WTC11 (cell line): ENCODE measurements at regions not wholly inside any gene's neighbourhood (a gene's known extent, or its start where the extent isn't known, plus 50 kb on each side); places are given as distances from the start of the nearest gene placed in this dataset.

Experiments
- ATAC-seq: fragments of 200-7000 bp; cut with Tn5 transposase; 2 replicates; pipeline ENCODE4 v1.10.0; 2021; ENCODE audit warnings: mild to moderate bottlenecking, moderate library complexity
- CTCF ChIA-PET: fragments of 300-600 bp; sonication (Branson Sonifier 250); formaldehyde crosslinking; loops from one replicate; lab custom pipeline; 2021; ENCODE audit warnings: antibody characterized with exemption; lab: Charles Lee
- POLR2A ChIA-PET: fragments of 350-600 bp; sonication (Branson Sonifier 250); formaldehyde crosslinking; loops from one replicate; lab custom pipeline; 2021; ENCODE audit warnings: antibody characterized with exemption; lab: Charles Lee
- DNase-seq: peaks from one replicate; pipeline ENCODE4 v3.0.0; 2021; ENCODE audit warnings: low spot score
- H3K27ac Mint-ChIP-seq: 2 replicates; pipeline ENCODE4 v1.8.0; 2021; ENCODE audit warnings: mixed read lengths
- H3K27me3 Mint-ChIP-seq: 2 replicates; pipeline ENCODE4 v1.8.0; 2021; ENCODE audit warnings: low read depth, mild to moderate bottlenecking, moderate library complexity, mixed read lengths
- H3K36me3 Mint-ChIP-seq: 2 replicates; pipeline ENCODE4 v1.8.0; 2021; ENCODE audit warnings: mixed read lengths
- H3K4me1 Mint-ChIP-seq: 2 replicates; pipeline ENCODE4 v1.8.0; 2022; ENCODE audit warnings: mixed read lengths
- H3K4me3 Mint-ChIP-seq: 2 replicates; pipeline ENCODE4 v1.8.0; 2021; ENCODE audit warnings: mild to moderate bottlenecking, moderate library complexity, mixed read lengths
- H3K9me3 Mint-ChIP-seq: 2 replicates; pipeline ENCODE4 v1.8.0; 2021; ENCODE audit warnings: mixed read lengths
- CBFB ChIP-seq: sonication (generic); formaldehyde crosslinking; IDR thresholded peaks from 2 replicates; pipeline ENCODE4 v1.8.1; 2022; ENCODE audit warnings: mild to moderate bottlenecking, low read depth, missing genetic modification reagents
- CREB1 ChIP-seq: sonication (generic); formaldehyde crosslinking; IDR thresholded peaks from 2 replicates; pipeline ENCODE4 v1.8.0; 2023; ENCODE audit warnings: mild to moderate bottlenecking, missing genetic modification reagents
- ETV6 ChIP-seq: sonication (generic); formaldehyde crosslinking; IDR thresholded peaks from 2 replicates; pipeline ENCODE4 v1.8.1; 2022; ENCODE audit warnings: mild to moderate bottlenecking, missing genetic modification reagents
- FOXK1 ChIP-seq: sonication (generic); formaldehyde crosslinking; IDR thresholded peaks from 2 replicates; pipeline ENCODE4 v1.8.0; 2022; ENCODE audit warnings: mild to moderate bottlenecking, moderate library complexity, missing genetic modification reagents
- KAT7 ChIP-seq: sonication (generic); formaldehyde crosslinking; IDR thresholded peaks from 2 replicates; pipeline ENCODE4 v1.8.1; 2023; ENCODE audit warnings: missing genetic modification reagents, mild to moderate bottlenecking, borderline replicate concordance
- MYBL2 ChIP-seq: sonication (generic); formaldehyde crosslinking; IDR thresholded peaks from 2 replicates; pipeline ENCODE4 v1.8.1; 2023; ENCODE audit warnings: mild to moderate bottlenecking, moderate library complexity, missing genetic modification reagents
- NR2C2 ChIP-seq: sonication (generic); formaldehyde crosslinking; IDR thresholded peaks from 2 replicates; pipeline ENCODE4 v1.8.0; 2022; ENCODE audit warnings: mild to moderate bottlenecking, missing genetic modification reagents
- SMAD3 ChIP-seq: sonication (generic); formaldehyde crosslinking; IDR thresholded peaks from 2 replicates; pipeline ENCODE4 v1.8.0; 2022; ENCODE audit warnings: missing genetic modification reagents, mild to moderate bottlenecking, borderline replicate concordance
- ZNF138 ChIP-seq: sonication (generic); formaldehyde crosslinking; conservative IDR thresholded peaks from 2 replicates; pipeline ENCODE4 v1.8.1; 2022; ENCODE audit warnings: mild to moderate bottlenecking, moderate library complexity, missing genetic modification reagents
- ZNF671 ChIP-seq: fragments of 250-450 bp; sonication (Bioruptor Pico); IDR thresholded peaks from 2 replicates; pipeline ENCODE4 v1.8.0; 2021; ENCODE audit warnings: mild to moderate bottlenecking
- TF ChIP-seq, protein P1 (sequence below): sonication (generic); formaldehyde crosslinking; IDR thresholded peaks from 2 replicates; pipeline ENCODE4 v1.8.1; 2022; ENCODE audit warnings: low read depth, mild to moderate bottlenecking, moderate library complexity, missing genetic modification reagents, borderline replicate concordance
- TF ChIP-seq, protein P2 (sequence below): sonication (generic); formaldehyde crosslinking; conservative IDR thresholded peaks from 2 replicates; pipeline ENCODE4 v1.8.1; 2022; ENCODE audit warnings: mild to moderate bottlenecking, missing genetic modification reagents
- TF ChIP-seq, protein P3 (sequence below): sonication (generic); formaldehyde crosslinking; IDR thresholded peaks from 2 replicates; pipeline ENCODE4 v1.8.0; 2022; ENCODE audit warnings: missing genetic modification reagents
- TF ChIP-seq, protein P4 (sequence below): sonication (generic); formaldehyde crosslinking; IDR thresholded peaks from 2 replicates; pipeline ENCODE4 v1.8.0; 2023; ENCODE audit warnings: mild to moderate bottlenecking, missing genetic modification reagents
- TF ChIP-seq, protein P5 (sequence below): sonication (generic); formaldehyde crosslinking; IDR thresholded peaks from 2 replicates; pipeline ENCODE4 v1.8.1; 2023; ENCODE audit warnings: mild to moderate bottlenecking, missing genetic modification reagents, moderate library complexity
- TF ChIP-seq, protein P6 (sequence below): sonication (generic); formaldehyde crosslinking; IDR thresholded peaks from 2 replicates; pipeline ENCODE4 v1.8.0; 2022; ENCODE audit warnings: mild to moderate bottlenecking, missing genetic modification reagents
- TF ChIP-seq, protein P7 (sequence below): sonication (generic); formaldehyde crosslinking; IDR thresholded peaks from 2 replicates; pipeline ENCODE4 v1.8.0; 2023; ENCODE audit warnings: missing genetic modification reagents

DNA sequence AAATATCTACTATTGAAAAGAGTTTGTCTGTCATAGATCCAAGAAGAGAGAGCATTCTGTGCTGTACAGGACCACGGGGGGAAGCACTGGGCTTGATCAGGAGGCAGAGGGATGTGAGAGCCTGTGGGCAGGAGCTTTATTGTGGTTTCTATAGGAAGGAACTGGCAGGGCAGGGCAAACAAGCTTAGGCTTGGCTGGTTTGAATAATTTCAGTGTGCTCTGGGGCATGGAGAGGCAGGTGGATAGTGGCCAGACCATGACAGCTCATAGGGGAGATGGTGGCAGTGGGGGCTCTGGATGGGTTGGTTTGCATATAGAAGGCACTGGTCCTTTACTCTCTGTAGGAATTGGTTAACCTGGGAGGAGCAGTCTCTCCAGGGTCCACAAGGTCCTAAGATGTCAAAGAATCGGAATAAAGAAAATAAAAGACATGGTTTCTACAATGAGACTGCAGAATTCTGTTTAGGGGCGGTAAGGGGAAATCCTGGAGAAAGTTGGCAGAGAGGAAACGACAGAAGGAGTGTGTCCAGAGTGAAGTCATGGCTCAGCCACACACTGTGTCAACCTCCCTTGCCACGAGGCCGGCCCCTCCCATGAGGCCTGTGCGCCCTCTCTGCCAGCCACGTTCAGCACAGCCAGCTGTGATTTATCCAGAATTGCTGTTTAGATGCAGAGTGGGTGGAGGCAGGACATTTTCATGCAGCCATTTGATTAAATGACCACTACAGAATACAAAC, 81.7 kb upstream of the PGBD5 start:
- Mint-ChIP-seq H3K27ac (no peak overlapping the region), H3K4me1 (0 out of 2 replicates have a peak, but pooled peaks cover 3% of the 10 kb centered on the region), H3K27me3 (no peaks in the 10 kb centered on the region; the same call in 1 of the 2 replicates), H3K4me3 (no peak overlapping the region), H3K36me3 (peaks cover 3% of the 10 kb centered on the region; the same call in 1 of the 2 replicates), H3K9me3 (peaks cover 9% of the 10 kb centered on the region)
- ATAC-seq (no peak), DNase-seq (no peak)
- no peak for TF ChIP-seq MYBL2 (CRISPR knock-in tag)
- TF ChIP-seq, protein P1, sequence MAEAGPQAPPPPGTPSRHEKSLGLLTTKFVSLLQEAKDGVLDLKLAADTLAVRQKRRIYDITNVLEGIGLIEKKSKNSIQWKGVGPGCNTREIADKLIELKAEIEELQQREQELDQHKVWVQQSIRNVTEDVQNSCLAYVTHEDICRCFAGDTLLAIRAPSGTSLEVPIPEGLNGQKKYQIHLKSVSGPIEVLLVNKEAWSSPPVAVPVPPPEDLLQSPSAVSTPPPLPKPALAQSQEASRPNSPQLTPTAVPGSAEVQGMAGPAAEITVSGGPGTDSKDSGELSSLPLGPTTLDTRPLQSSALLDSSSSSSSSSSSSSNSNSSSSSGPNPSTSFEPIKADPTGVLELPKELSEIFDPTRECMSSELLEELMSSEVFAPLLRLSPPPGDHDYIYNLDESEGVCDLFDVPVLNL (CRISPR knock-in tag): no peak
- ChIA-PET POLR2A (no interaction called here), CTCF (no interaction called here)

DNA sequence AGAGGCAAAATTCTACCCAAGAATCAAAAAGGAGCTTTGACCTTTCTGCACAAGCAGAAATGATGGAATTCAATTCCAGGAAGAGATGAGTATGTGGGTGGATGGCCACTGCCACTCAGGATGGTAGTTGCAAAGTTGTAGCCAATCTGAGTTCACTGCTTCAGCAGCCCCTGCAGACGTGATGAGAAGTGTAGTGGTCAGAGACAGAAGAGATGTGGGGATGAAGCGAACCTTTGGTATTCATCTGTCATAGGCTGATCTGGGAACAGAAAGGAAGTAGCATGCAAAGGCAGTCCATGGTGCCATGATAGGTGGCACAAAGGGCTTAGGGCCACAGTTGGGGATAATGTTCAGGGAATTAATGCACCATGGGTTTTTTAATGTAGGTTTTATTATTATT, 81.1 kb upstream of the PGBD5 start:
- H3K27ac Mint-ChIP-seq: no peak overlapping the region
- H3K36me3 Mint-ChIP-seq: peaks cover 3% of the 10 kb centered on the region; the same call in 1 of the 2 replicates
- CTCF ChIA-PET: no interaction called here
- H3K4me3 Mint-ChIP-seq: no peak overlapping the region
- H3K9me3 Mint-ChIP-seq: peaks cover 9% of the 10 kb centered on the region
- 0 out of 2 replicates have a peak, but pooled peaks cover 3% of the 10 kb centered on the region for H3K4me1 Mint-ChIP-seq
- ATAC-seq (no peak), DNase-seq (no peak)
- no peaks in the 10 kb centered on the region; the same call in 1 of the 2 replicates for H3K27me3 Mint-ChIP-seq
- POLR2A ChIA-PET: interaction anchor here (0.6 kb wide), 1 partner anchor 202 kb away, joined by 6 read pairs; no protein-coding TSS in a partner anchor
- TF ChIP-seq, protein P2, sequence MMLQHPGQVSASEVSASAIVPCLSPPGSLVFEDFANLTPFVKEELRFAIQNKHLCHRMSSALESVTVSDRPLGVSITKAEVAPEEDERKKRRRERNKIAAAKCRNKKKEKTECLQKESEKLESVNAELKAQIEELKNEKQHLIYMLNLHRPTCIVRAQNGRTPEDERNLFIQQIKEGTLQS (CRISPR knock-in tag): no peak
- TF ChIP-seq, protein P3, sequence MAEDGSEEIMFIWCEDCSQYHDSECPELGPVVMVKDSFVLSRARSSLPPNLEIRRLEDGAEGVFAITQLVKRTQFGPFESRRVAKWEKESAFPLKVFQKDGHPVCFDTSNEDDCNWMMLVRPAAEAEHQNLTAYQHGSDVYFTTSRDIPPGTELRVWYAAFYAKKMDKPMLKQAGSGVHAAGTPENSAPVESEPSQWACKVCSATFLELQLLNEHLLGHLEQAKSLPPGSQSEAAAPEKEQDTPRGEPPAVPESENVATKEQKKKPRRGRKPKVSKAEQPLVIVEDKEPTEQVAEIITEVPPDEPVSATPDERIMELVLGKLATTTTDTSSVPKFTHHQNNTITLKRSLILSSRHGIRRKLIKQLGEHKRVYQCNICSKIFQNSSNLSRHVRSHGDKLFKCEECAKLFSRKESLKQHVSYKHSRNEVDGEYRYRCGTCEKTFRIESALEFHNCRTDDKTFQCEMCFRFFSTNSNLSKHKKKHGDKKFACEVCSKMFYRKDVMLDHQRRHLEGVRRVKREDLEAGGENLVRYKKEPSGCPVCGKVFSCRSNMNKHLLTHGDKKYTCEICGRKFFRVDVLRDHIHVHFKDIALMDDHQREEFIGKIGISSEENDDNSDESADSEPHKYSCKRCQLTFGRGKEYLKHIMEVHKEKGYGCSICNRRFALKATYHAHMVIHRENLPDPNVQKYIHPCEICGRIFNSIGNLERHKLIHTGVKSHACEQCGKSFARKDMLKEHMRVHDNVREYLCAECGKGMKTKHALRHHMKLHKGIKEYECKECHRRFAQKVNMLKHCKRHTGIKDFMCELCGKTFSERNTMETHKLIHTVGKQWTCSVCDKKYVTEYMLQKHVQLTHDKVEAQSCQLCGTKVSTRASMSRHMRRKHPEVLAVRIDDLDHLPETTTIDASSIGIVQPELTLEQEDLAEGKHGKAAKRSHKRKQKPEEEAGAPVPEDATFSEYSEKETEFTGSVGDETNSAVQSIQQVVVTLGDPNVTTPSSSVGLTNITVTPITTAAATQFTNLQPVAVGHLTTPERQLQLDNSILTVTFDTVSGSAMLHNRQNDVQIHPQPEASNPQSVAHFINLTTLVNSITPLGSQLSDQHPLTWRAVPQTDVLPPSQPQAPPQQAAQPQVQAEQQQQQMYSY (CRISPR knock-in tag): no peak
- TF ChIP-seq NR2C2 (CRISPR knock-in tag): no peak
- no peak for TF ChIP-seq ZNF671 (CRISPR knock-in tag)
- no peak for TF ChIP-seq CREB1 (CRISPR knock-in tag)
- no peak for TF ChIP-seq ETV6 (CRISPR knock-in tag)

DNA sequence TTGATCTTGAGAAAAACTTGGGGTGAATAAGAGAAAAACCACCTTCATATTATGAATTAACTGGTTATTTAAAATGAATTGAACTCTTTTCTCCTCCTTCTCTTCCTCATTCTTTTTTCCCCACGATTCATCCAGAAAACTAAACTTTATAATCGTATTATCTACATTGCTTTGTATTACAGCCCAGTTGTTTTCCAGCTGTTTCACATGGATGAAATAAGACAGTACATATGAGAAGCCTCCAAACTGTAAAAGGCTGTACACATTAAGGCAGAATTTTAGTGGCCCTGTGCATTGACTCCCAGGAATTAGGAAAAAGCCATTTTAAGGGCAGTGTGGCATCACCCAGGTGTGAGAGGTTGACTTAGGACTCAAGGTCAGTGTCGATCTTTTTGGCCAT, 80.3 kb upstream of the PGBD5 start:
- DNase-seq (no peak), ATAC-seq (no peak)
- CTCF ChIA-PET: no interaction called here
- H3K27ac Mint-ChIP-seq: no peak overlapping the region
- no peaks in the 10 kb centered on the region; the same call in 1 of the 2 replicates for H3K27me3 Mint-ChIP-seq
- peaks cover 3% of the 10 kb centered on the region; the same call in 1 of the 2 replicates for H3K36me3 Mint-ChIP-seq
- H3K4me3 Mint-ChIP-seq: no peak overlapping the region
- H3K9me3 Mint-ChIP-seq: peaks cover 9% of the 10 kb centered on the region
- 0 out of 2 replicates have a peak, but pooled peaks cover 3% of the 10 kb centered on the region for H3K4me1 Mint-ChIP-seq
- POLR2A ChIA-PET: no interaction called here
- TF ChIP-seq, protein P4, sequence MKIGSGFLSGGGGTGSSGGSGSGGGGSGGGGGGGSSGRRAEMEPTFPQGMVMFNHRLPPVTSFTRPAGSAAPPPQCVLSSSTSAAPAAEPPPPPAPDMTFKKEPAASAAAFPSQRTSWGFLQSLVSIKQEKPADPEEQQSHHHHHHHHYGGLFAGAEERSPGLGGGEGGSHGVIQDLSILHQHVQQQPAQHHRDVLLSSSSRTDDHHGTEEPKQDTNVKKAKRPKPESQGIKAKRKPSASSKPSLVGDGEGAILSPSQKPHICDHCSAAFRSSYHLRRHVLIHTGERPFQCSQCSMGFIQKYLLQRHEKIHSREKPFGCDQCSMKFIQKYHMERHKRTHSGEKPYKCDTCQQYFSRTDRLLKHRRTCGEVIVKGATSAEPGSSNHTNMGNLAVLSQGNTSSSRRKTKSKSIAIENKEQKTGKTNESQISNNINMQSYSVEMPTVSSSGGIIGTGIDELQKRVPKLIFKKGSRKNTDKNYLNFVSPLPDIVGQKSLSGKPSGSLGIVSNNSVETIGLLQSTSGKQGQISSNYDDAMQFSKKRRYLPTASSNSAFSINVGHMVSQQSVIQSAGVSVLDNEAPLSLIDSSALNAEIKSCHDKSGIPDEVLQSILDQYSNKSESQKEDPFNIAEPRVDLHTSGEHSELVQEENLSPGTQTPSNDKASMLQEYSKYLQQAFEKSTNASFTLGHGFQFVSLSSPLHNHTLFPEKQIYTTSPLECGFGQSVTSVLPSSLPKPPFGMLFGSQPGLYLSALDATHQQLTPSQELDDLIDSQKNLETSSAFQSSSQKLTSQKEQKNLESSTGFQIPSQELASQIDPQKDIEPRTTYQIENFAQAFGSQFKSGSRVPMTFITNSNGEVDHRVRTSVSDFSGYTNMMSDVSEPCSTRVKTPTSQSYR (CRISPR knock-in tag): no peak
- TF ChIP-seq, protein P5, sequence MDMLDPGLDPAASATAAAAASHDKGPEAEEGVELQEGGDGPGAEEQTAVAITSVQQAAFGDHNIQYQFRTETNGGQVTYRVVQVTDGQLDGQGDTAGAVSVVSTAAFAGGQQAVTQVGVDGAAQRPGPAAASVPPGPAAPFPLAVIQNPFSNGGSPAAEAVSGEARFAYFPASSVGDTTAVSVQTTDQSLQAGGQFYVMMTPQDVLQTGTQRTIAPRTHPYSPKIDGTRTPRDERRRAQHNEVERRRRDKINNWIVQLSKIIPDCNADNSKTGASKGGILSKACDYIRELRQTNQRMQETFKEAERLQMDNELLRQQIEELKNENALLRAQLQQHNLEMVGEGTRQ: no peak
- TF ChIP-seq SMAD3 (CRISPR knock-in tag) (no peak), ETV6 (CRISPR knock-in tag) (no peak), FOXK1 (CRISPR knock-in tag) (no peak), ZNF671 (CRISPR knock-in tag) (no peak), KAT7 (CRISPR knock-in tag) (no peak), CBFB (CRISPR knock-in tag) (no peak), ZNF138 (no peak)
- TF ChIP-seq, protein P6, sequence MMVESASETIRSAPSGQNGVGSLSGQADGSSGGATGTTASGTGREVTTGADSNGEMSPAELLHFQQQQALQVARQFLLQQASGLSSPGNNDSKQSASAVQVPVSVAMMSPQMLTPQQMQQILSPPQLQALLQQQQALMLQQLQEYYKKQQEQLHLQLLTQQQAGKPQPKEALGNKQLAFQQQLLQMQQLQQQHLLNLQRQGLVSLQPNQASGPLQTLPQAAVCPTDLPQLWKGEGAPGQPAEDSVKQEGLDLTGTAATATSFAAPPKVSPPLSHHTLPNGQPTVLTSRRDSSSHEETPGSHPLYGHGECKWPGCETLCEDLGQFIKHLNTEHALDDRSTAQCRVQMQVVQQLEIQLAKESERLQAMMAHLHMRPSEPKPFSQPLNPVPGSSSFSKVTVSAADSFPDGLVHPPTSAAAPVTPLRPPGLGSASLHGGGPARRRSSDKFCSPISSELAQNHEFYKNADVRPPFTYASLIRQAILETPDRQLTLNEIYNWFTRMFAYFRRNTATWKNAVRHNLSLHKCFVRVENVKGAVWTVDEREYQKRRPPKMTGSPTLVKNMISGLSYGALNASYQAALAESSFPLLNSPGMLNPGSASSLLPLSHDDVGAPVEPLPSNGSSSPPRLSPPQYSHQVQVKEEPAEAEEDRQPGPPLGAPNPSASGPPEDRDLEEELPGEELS (CRISPR knock-in tag): no peak
- TF ChIP-seq, protein P7, sequence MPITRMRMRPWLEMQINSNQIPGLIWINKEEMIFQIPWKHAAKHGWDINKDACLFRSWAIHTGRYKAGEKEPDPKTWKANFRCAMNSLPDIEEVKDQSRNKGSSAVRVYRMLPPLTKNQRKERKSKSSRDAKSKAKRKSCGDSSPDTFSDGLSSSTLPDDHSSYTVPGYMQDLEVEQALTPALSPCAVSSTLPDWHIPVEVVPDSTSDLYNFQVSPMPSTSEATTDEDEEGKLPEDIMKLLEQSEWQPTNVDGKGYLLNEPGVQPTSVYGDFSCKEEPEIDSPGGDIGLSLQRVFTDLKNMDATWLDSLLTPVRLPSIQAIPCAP (CRISPR knock-in tag): no peak
